ENCODE measurements at regions not wholly inside any gene's neighbourhood (a gene's known extent, or its start where the extent isn't known, plus 50 kb on each side); places are given as distances from the start of the nearest gene placed in this dataset.
A peak's percentile ranks its signal among the peaks of the same experiment; 100 is the strongest.

GRCh38 chr1:209427277-209427676, 156.2 kb upstream of the CAMK1G start:
- no peak for DNase-seq

- DNase-seq, result no peak
Measured at GRCh38 chr1:209427811-209428210, 155.7 kb upstream of the CAMK1G start.

GRCh38 chr1:209428241-209428921, 155.1 kb upstream of the CAMK1G start:
- no peak for DNase-seq

GRCh38 chr1:209429611-209430010, 153.9 kb upstream of the CAMK1G start:
- no peak for DNase-seq

GRCh38 chr1:209430107-209430506, 153.4 kb upstream of the CAMK1G start:
- no peak for DNase-seq

- DNase-seq, result no peak
Measured at GRCh38 chr1:209430821-209431259, 152.7 kb upstream of the CAMK1G start.

GRCh38 chr1:209431402-209431801, 152.1 kb upstream of the CAMK1G start:
- no peak for DNase-seq

GRCh38 chr1:209431813-209432442, 151.6 kb upstream of the CAMK1G start:
- DNase-seq, result no peak

- DNase-seq, result no peak
Measured at GRCh38 chr1:209432443-209432825, 151.1 kb upstream of the CAMK1G start.

- no peak for DNase-seq
Measured at GRCh38 chr1:209433649-209434031, 149.9 kb upstream of the CAMK1G start.

GRCh38 chr1:209434066-209434465, 149.4 kb upstream of the CAMK1G start:
- no peak for DNase-seq

- no peak for DNase-seq
Measured at GRCh38 chr1:209434631-209435217, 148.8 kb upstream of the CAMK1G start.

- peak; percentile 61 for DNase-seq
Measured at GRCh38 chr1:209435654-209436566, 147.6 kb upstream of the CAMK1G start.

GRCh38 chr1:209439828-209440227, 143.7 kb upstream of the CAMK1G start:
- no peak for DNase-seq

- no peak for DNase-seq
Measured at GRCh38 chr1:209443361-209443931, 140.1 kb upstream of the CAMK1G start.

- no peak for DNase-seq
Measured at GRCh38 chr1:209443975-209444651, 139.4 kb upstream of the CAMK1G start.

GRCh38 chr1:209444961-209445360, 138.6 kb upstream of the CAMK1G start:
- DNase-seq, result no peak

GRCh38 chr1:209445576-209445975, 137.9 kb upstream of the CAMK1G start:
- no peak for DNase-seq

- no peak for DNase-seq
Measured at GRCh38 chr1:209446356-209446755, 137.2 kb upstream of the CAMK1G start.

- no peak for DNase-seq
Measured at GRCh38 chr1:209454340-209454994, 129.0 kb upstream of the CAMK1G start.

- DNase-seq, result no peak
Measured at GRCh38 chr1:209455145-209455544, 128.4 kb upstream of the CAMK1G start.

All from renal pelvis (tissue), 1 donor.